CD4-positive, alpha-beta T cell (primary cell): ENCODE measurements at regions not wholly inside any gene's neighbourhood (a gene's known extent, or its start where the extent isn't known, plus 50 kb on each side); places are given as distances from the start of the nearest gene placed in this dataset.

Experiments used
- ATAC-seq: fragments of 200-7000 bp; cut with Tn5 transposase; one replicate; pipeline ENCODE4 v1.10.0; 2022; ENCODE audit warnings: mild to moderate bottlenecking; ENCODE audit not compliant: poor library complexity
- CTCF ChIA-PET: fragments of 350-600 bp; sonication (Branson Sonifier 250); formaldehyde crosslinking; loops from one replicate; lab custom pipeline; 2021; ENCODE audit warnings: antibody characterized with exemption, inconsistent platforms; lab: Charles Lee
- POLR2A ChIA-PET: fragments of 350-600 bp; sonication (Branson Sonifier 250); formaldehyde crosslinking; loops from one replicate; lab custom pipeline; 2021; ENCODE audit warnings: antibody characterized with exemption, inconsistent platforms; lab: Charles Lee
- DNase-seq, 14 experiments: peaks; one replicate each; pipeline ENCODE4 v3.0.0-alpha.2; 2013 to 2020; ENCODE audit warnings: mixed read lengths in 2 of 14
- H3K27ac ChIP-seq, 2 donors: one replicate each; pipeline versions ENCODE4 v1.5.1 to v1.7.0; 2013; ENCODE audit warnings: low read length in 2 of 2, low read depth in 1 of 2, mild to moderate bottlenecking in 1 of 2
- H3K27me3 ChIP-seq, 2 experiments: 1 replicate in 1 of 2; 2 replicates in 1 of 2; pipeline versions ENCODE4 v1.6.1 to v1.7.0; 2013; ENCODE audit warnings: low read length in 2 of 2, control low read depth in 1 of 2, mild to moderate bottlenecking in 1 of 2, moderate library complexity in 1 of 2; ENCODE audit not compliant: insufficient read depth in 2 of 2, control insufficient read depth in 1 of 2
- H3K36me3 ChIP-seq: one replicate; pipeline ENCODE4 v1.6.1; 2013; ENCODE audit warnings: low read length, control low read depth; ENCODE audit not compliant: insufficient read depth
- H3K4me1 ChIP-seq: one replicate; pipeline ENCODE4 v1.6.1; 2013; ENCODE audit warnings: low read length, control low read depth; ENCODE audit not compliant: insufficient read depth
- H3K4me3 ChIP-seq: one replicate; pipeline ENCODE4 v1.5.1; 2013; ENCODE audit warnings: mild to moderate bottlenecking, low read length, moderate library complexity
- H3K9me3 ChIP-seq, 2 experiments: 1 replicate in 1 of 2; 2 replicates in 1 of 2; pipeline versions ENCODE4 v1.6.1 to v1.7.0; 2013; ENCODE audit warnings: low read length in 2 of 2, mild to moderate bottlenecking in 2 of 2, control low read depth in 1 of 2, moderate library complexity in 1 of 2; ENCODE audit not compliant: control insufficient read depth in 1 of 2, insufficient read depth in 1 of 2
- H3K27ac Mint-ChIP-seq: one replicate; pipeline ENCODE4 v1.8.0; 2020; ENCODE audit warnings: mixed read lengths
- H3K27me3 Mint-ChIP-seq: one replicate; pipeline ENCODE4 v1.8.0; 2021; ENCODE audit warnings: mixed read lengths
- H3K36me3 Mint-ChIP-seq: one replicate; pipeline ENCODE4 v1.8.0; 2021; ENCODE audit warnings: low read depth, mixed read lengths
- H3K4me1 Mint-ChIP-seq: one replicate; pipeline ENCODE4 v1.8.0; 2021; ENCODE audit warnings: low read depth, mixed read lengths
- H3K4me3 Mint-ChIP-seq: one replicate; pipeline ENCODE4 v1.8.0; 2020; ENCODE audit warnings: mild to moderate bottlenecking, mixed read lengths
- H3K9me3 Mint-ChIP-seq: one replicate; pipeline ENCODE4 v1.8.0; 2020; ENCODE audit warnings: mixed read lengths
- CTCF ChIP-seq: fragments of 200-600 bp; IDR thresholded peaks from one replicate; pipeline ENCODE4 v1.8.0; 2022; ENCODE audit warnings: antibody characterized with exemption, mild to moderate bottlenecking
- intact Hi-C, 2 experiments: fragments of 100-400 bp; cut with DNase I in 1 of 2; cut with micrococcal nuclease in 1 of 2; formaldehyde crosslinking; loops; one replicate each; pipeline versions ENCODE4 v1.15.1 to v1.9.0; 2023 to 2025; cut with DNase I, micrococcal nuclease

DNA sequence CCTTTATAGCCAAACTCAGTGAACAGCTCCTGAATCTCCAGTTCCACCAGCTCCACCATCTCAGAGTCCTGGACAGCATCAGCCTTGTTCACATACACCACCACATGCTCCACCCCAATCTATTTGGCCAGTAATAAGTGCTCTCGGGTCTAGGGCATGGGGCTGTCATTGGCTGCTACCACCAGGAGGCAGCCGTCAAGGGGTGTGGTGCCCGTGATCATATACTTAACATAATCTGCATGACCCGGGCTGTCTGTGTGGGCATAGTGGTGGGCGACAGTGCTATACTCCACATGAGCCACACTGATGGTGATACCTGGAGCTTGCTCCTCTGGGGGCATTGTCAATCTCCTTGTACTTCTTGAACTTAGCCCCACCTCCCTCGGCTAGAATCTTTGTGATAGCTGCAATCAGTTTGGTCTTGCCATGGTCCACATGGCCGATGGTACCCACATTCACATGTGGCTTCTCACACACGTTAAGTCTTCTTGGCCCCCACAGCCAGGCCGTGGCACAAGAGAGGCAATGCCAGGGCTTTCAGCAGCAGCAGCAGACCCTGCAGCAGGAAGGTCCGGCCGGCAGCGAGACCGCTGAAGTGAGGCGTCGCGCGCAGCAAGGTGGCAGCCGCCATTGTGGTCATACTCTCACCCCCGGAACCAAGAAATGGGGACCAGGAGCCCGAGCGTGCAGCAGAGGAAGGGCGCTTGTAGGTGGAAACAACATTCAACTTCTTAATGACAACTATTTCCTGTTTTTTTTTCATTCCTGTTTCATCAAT is 210.3 kb upstream of the WSB1 start:
- no peak overlapping the region for H3K4me3 ChIP-seq
- H3K4me1 ChIP-seq: no peaks in the 10 kb centered on the region
- no peaks in the 10 kb centered on the region for H3K36me3 ChIP-seq
- DNase-seq (no peak), ATAC-seq (no peak)
- TF ChIP-seq CTCF: no peak
- Mint-ChIP-seq H3K4me1 (no peaks in the 10 kb centered on the region), H3K9me3 (peaks cover 2% of the 10 kb centered on the region), H3K4me3 (no peak overlapping the region), H3K27me3 (no peaks in the 10 kb centered on the region), H3K27ac (no peak overlapping the region), H3K36me3 (no peaks in the 10 kb centered on the region)
- ChIA-PET POLR2A (no interaction called here), CTCF (no interaction called here)
- intact Hi-C loops: no loop called here
- H3K27me3 ChIP-seq: no peaks in the 10 kb centered on the region
- peaks cover 0 to 20% of the 10 kb centered on the region in 2 experiments for H3K9me3 ChIP-seq
- no peak overlapping the region for H3K27ac ChIP-seq

GRCh38 chr17:27085517-27085916 is 208.4 kb upstream of the WSB1 start:
- Mint-ChIP-seq H3K4me1 (no peaks in the 10 kb centered on the region), H3K4me3 (no peak overlapping the region), H3K27ac (no peak overlapping the region), H3K27me3 (no peaks in the 10 kb centered on the region), H3K36me3 (no peaks in the 10 kb centered on the region), H3K9me3 (peaks cover 3% of the 10 kb centered on the region)
- ChIA-PET CTCF (no interaction called here), POLR2A (no interaction called here)
- Histone ChIP-seq H3K27ac (no peak overlapping the region), H3K36me3 (no peaks in the 10 kb centered on the region), H3K4me3 (no peak overlapping the region), H3K9me3 (peaks cover 0 to 28% of the 10 kb centered on the region in 2 experiments), H3K4me1 (no peaks in the 10 kb centered on the region), H3K27me3 (no peaks in the 10 kb centered on the region)
- no peak for TF ChIP-seq CTCF
- DNase-seq: no peak
- ATAC-seq: no peak
- intact Hi-C loops: no loop called here

DNA sequence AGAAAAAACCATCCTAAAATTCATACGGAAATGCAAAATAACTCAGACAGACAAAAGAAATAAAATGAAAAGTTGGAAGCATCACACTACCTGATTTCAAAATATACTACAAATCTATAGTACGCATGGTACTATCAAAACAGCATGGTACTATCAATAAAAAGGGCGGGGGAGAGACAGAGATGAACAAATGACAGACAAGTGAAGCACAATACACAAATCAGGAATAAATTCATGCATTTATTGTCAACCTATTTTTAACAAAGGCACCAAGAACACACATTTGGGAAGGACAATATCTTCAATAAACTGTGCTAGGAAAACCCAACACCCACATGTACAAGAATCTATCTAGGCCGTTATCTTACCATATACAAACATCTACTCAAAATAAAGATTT is 207.4 kb upstream of the WSB1 start:
- no peak for TF ChIP-seq CTCF
- POLR2A ChIA-PET: no interaction called here
- H3K4me3 Mint-ChIP-seq: no peak overlapping the region
- CTCF ChIA-PET: no interaction called here
- H3K27ac Mint-ChIP-seq: no peak overlapping the region
- no peaks in the 10 kb centered on the region for H3K27me3 Mint-ChIP-seq
- Histone ChIP-seq H3K9me3 (peaks cover 0 to 36% of the 10 kb centered on the region in 2 experiments), H3K4me3 (no peak overlapping the region), H3K27ac (no peak overlapping the region), H3K4me1 (no peaks in the 10 kb centered on the region), H3K36me3 (no peaks in the 10 kb centered on the region), H3K27me3 (no peaks in the 10 kb centered on the region)
- intact Hi-C loops: no loop called here
- DNase-seq (no peak), ATAC-seq (no peak)
- H3K4me1 Mint-ChIP-seq: no peaks in the 10 kb centered on the region
- peaks cover 3% of the 10 kb centered on the region for H3K9me3 Mint-ChIP-seq
- no peaks in the 10 kb centered on the region for H3K36me3 Mint-ChIP-seq
